Type B pancreatic cell (in vitro differentiated cells): ENCODE measurements at regions not wholly inside any gene's neighbourhood (a gene's known extent, or its start where the extent isn't known, plus 50 kb on each side); places are given as distances from the start of the nearest gene placed in this dataset.
A peak's percentile ranks its signal among the peaks of the same experiment; 100 is the strongest.
"Not testable (repeated sequence)": the region's sequence is repeated elsewhere in the genome, so short reads cannot be mapped to it uniquely, and the experiment has no call there.

ENCODE experiments used
- DNase-seq: peaks from one replicate; pipeline ENCODE4 v3.0.0; 2021; ENCODE audit warnings: mixed read lengths; ENCODE audit not compliant: unreplicated experiment; ENCODE audit errors: extremely low spot score
- H3K27ac Mint-ChIP-seq: 2 replicates; pipeline ENCODE4 v1.8.0; 2021; ENCODE audit warnings: mild to moderate bottlenecking, mixed read lengths
- H3K27me3 Mint-ChIP-seq: 2 replicates; pipeline ENCODE4 v1.8.0; 2021; ENCODE audit warnings: mixed read lengths
- H3K36me3 Mint-ChIP-seq: 2 replicates; pipeline ENCODE4 v1.8.0; 2021; ENCODE audit warnings: mixed read lengths
- H3K4me1 Mint-ChIP-seq: one replicate; pipeline ENCODE4 v1.8.0; 2021; ENCODE audit warnings: mixed read lengths; ENCODE audit not compliant: unreplicated experiment
- H3K4me3 Mint-ChIP-seq: 2 replicates; pipeline ENCODE4 v1.8.0; 2021; ENCODE audit warnings: mild to moderate bottlenecking, mixed read lengths
- H3K9me3 Mint-ChIP-seq: 2 replicates; pipeline ENCODE4 v1.8.0; 2021; ENCODE audit warnings: mixed read lengths
- TF ChIP-seq, protein P1 (sequence below): fragments of 200-600 bp; sonication (generic); conservative IDR thresholded peaks from 2 replicates; pipeline ENCODE4 v1.5.0; 2021; ENCODE audit warnings: antibody characterized with exemption, mild to moderate bottlenecking

DNA sequence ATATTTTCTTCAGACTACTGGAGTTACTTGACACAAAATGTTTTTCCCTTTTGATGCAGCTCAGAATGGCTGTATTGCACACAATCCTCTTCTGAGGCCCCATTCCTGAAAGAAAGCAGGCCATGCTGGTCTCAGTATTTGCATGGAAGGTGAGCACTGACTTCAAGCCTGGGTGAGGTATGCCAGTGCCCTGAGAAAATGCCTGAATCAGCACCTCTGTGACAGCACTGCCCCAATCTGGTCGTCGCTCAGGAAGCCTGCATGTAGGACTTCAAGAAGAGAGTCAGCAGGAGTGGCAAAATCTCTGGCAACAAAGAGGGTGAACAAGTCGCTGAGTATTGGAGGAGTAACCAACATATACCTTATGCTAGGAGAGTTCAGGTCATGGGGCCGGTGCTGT lies 425.2 kb upstream of the PIK3R1 start:
- no peak overlapping the region for H3K27ac Mint-ChIP-seq
- no peak for DNase-seq
- H3K4me3 Mint-ChIP-seq, result no peak overlapping the region
- H3K36me3 Mint-ChIP-seq, result no peaks in the 10 kb centered on the region
- TF ChIP-seq, protein P1, sequence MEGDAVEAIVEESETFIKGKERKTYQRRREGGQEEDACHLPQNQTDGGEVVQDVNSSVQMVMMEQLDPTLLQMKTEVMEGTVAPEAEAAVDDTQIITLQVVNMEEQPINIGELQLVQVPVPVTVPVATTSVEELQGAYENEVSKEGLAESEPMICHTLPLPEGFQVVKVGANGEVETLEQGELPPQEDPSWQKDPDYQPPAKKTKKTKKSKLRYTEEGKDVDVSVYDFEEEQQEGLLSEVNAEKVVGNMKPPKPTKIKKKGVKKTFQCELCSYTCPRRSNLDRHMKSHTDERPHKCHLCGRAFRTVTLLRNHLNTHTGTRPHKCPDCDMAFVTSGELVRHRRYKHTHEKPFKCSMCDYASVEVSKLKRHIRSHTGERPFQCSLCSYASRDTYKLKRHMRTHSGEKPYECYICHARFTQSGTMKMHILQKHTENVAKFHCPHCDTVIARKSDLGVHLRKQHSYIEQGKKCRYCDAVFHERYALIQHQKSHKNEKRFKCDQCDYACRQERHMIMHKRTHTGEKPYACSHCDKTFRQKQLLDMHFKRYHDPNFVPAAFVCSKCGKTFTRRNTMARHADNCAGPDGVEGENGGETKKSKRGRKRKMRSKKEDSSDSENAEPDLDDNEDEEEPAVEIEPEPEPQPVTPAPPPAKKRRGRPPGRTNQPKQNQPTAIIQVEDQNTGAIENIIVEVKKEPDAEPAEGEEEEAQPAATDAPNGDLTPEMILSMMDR, result no peak
- H3K9me3 Mint-ChIP-seq, result no peaks in the 10 kb centered on the region
- H3K4me1 Mint-ChIP-seq, result peaks cover 21% of the 10 kb centered on the region
- H3K27me3 Mint-ChIP-seq, result no peaks in the 10 kb centered on the region

DNA sequence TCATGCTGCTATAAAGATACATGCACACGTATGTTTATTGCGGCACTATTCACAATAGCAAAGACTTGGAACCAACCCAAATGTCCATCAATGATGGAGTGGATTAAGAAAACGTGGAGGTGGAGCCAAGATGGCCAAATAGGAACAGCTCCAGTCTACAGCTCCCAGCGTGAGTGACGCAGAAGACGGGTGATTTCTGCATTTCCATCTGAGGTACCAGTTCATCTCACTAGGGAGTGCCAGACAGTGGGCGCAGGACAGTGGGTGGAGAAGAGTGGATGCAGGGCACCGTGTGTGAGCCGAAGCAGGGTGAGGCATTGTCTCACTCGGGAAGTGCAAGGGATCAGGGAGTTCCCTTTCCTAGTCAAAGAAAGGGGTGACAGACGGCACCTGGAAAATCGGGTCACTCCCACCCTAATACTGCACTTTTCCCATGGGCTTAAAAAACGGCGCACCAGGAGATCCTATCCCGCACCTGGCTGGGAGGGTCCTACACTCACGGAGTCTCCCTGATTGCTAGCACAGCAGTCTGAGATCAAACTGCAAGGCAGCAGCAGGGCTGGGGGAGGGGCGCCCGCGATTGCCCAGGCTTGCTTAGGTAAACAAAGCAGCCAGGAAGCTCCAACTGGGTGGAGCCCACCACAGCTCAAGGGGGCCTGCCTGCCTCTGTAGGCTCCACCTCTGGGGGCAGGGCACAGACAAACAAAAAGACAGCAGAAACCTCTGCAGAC lies 435.5 kb upstream of the PIK3R1 start:
- H3K27ac Mint-ChIP-seq, H3K36me3 Mint-ChIP-seq, DNase-seq, H3K4me1 Mint-ChIP-seq, H3K4me3 Mint-ChIP-seq, H3K27me3 Mint-ChIP-seq: not testable (repeated sequence)
- peaks cover 13% of the 10 kb centered on the region for H3K9me3 Mint-ChIP-seq

DNA sequence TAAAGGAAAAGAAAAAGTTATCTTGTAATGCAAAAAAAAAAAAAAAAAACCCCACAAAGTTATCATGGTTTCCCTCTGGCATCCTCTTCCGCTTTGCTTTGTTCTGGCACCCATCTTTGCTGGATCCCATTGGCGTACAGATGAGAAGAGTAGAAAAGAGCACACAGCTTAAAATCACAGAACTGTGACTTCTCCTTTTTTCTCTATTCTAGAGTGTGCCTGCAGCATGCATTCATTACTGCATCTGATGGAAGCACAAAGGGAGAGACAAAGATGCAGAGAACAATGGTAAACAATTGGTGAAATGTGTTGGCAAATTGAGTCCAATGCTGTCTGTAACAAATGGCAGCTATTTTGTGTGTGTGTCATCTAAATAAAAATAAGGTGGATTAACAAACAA lies 440.8 kb upstream of the PIK3R1 start:
- Mint-ChIP-seq H3K4me3 (no peak overlapping the region), H3K9me3 (peaks cover 13% of the 10 kb centered on the region), H3K4me1 (peaks cover 27% of the 10 kb centered on the region), H3K27me3 (no peaks in the 10 kb centered on the region), H3K27ac (no peak overlapping the region), H3K36me3 (no peaks in the 10 kb centered on the region)
- TF ChIP-seq, protein P1, result no peak
- DNase-seq, result no peak

DNA sequence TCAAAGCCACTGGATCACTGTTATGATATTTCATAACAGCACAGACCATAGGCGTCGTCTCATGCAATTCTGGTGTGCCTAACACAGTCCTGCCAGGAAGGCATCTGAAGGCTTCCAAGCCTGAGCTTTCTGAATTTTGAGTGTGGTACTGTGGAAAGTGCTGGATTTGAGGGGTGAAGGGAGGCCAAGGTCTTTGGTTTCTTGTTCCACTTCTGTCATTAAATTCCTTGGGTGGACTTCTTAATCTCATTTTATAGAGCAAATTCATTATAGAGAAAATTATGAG lies 441.3 kb upstream of the PIK3R1 start:
- DNase-seq, result no peak
- H3K36me3 Mint-ChIP-seq, result no peaks in the 10 kb centered on the region
- TF ChIP-seq, protein P1, result no peak
- H3K9me3 Mint-ChIP-seq, result peaks cover 13% of the 10 kb centered on the region
- peaks cover 31% of the 10 kb centered on the region for H3K4me1 Mint-ChIP-seq
- H3K27me3 Mint-ChIP-seq, result no peaks in the 10 kb centered on the region
- H3K27ac Mint-ChIP-seq, result no peak overlapping the region
- H3K4me3 Mint-ChIP-seq, result no peak overlapping the region

DNA sequence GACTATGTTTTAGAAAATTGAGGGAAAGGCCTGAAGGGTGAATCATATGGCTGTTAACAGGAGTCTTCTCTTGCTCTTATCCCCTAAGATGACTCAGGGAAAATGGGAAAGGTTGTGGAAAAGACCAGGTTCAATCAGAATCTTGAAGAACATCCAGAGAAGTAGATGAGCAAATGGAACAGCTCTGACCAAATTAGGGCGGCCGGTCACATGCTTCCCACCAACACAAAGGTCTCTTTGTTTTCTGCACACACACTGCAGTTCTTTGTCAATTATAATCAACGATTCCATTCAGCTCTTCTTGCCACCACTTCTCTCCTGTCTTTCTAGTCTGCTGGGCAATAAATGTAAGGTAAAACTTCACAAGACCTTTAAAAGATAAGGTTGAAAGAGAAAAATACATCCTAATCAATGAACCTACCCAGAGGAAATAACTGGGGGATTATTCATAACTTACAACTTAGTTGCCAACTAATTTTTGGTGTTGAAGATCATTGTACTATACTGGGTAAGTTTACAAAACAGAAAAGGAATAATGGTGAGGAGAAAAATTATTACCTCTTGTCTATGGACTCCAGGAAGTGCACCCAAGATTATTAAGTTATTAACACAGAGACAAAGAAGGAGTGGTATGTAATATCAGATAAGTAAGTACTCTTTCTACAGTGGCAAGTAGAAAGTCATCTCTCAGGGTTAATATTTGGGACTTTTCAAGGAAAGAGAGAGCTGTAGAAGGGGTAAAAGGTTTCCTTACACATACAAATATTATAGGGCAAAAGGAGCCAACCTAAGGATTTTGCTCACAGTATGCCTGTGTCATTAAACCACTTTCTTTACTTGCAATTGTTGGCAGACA lies 441.9 kb upstream of the PIK3R1 start:
- DNase-seq, result no peak
- Mint-ChIP-seq H3K4me3 (no peak overlapping the region), H3K36me3 (no peaks in the 10 kb centered on the region), H3K4me1 (peaks cover 31% of the 10 kb centered on the region), H3K27me3 (no peaks in the 10 kb centered on the region), H3K27ac (peak overlapping the region; percentile 49), H3K9me3 (peaks cover 13% of the 10 kb centered on the region)
- TF ChIP-seq, protein P1, result no peak

DNA sequence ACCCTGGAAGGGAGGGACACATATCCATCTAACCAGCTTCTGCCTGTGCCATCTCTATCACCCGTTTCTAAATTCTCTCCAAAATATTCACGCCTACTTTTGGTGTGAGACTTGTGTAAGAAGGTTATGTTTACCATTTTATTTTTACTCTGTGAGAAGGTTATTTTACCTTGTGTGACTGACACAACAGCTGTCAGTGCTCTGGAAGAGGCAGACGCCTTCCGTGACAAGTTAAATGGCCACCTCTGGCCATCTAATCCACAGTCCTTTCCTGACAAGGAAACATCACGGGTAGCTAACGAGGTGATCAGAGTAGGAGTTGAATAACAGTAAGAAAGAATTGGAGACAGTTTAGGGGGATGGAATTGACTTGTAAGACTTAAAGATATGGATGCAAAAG lies 443.8 kb upstream of the PIK3R1 start:
- Mint-ChIP-seq H3K4me3 (no peak overlapping the region), H3K36me3 (no peaks in the 10 kb centered on the region), H3K9me3 (peaks cover 1% of the 10 kb centered on the region), H3K27ac (peak overlapping the region; percentile 15), H3K27me3 (no peaks in the 10 kb centered on the region), H3K4me1 (peaks cover 31% of the 10 kb centered on the region)
- DNase-seq, result no peak
- TF ChIP-seq, protein P1, result no peak
